GM23338 (cell line): ENCODE measurements at regions not wholly inside any gene's neighbourhood (a gene's known extent, or its start where the extent isn't known, plus 50 kb on each side); places are given as distances from the start of the nearest gene placed in this dataset.

Experiments
- ATAC-seq: fragments of 200-7000 bp; cut with Tn5 transposase; 3 replicates; pipeline ENCODE4 v1.9.1; 2020
- DNase-seq: peaks from one replicate; pipeline ENCODE4 v3.0.0-alpha.2; 2015; ENCODE audit warnings: low spot score
- H2AFZ ChIP-seq: fragments of 200-600 bp; sonication (generic); 2 replicates; pipeline ENCODE4 v1.8.0; 2016; ENCODE audit warnings: antibody characterized with exemption, mild to moderate bottlenecking, moderate library complexity
- H3F3A ChIP-seq: fragments of 200-600 bp; sonication (generic); replicated peaks from 2 replicates; pipeline ENCODE4 v1.8.0; 2017; ENCODE audit warnings: antibody characterized with exemption, mixed run types, low read depth
- H3K27ac ChIP-seq: fragments of 200-600 bp; sonication (generic); 2 replicates; pipeline ENCODE4 v1.6.1; 2016; ENCODE audit warnings: low read depth
- H3K27me3 ChIP-seq: fragments of 200-600 bp; sonication (generic); 2 replicates; pipeline ENCODE4 v1.8.0; 2016; ENCODE audit warnings: mild to moderate bottlenecking, mixed run types, moderate library complexity; ENCODE audit not compliant: insufficient read depth
- H3K36me3 ChIP-seq: fragments of 200-600 bp; sonication (generic); 2 replicates; pipeline ENCODE4 v1.8.0; 2016; ENCODE audit warnings: mild to moderate bottlenecking; ENCODE audit not compliant: insufficient read depth
- H3K4me1 ChIP-seq: fragments of 200-600 bp; sonication (generic); 2 replicates; pipeline ENCODE4 v1.8.0; 2016; ENCODE audit warnings: mild to moderate bottlenecking, moderate library complexity; ENCODE audit not compliant: insufficient read depth
- H3K4me2 ChIP-seq: fragments of 200-600 bp; sonication (generic); 2 replicates; pipeline ENCODE4 v1.7.1; 2017; ENCODE audit warnings: mixed run types
- H3K4me3 ChIP-seq: fragments of 200-600 bp; sonication (generic); 2 replicates; pipeline ENCODE4 v1.6.1; 2016; ENCODE audit warnings: mixed run types
- H3K79me2 ChIP-seq: fragments of 200-600 bp; sonication (generic); replicated peaks from 2 replicates; pipeline ENCODE4 v1.8.0; 2017; ENCODE audit warnings: mild to moderate bottlenecking; ENCODE audit not compliant: insufficient read depth
- H3K9me2 ChIP-seq: fragments of 200-600 bp; sonication (generic); 2 replicates; pipeline ENCODE4 v1.8.0; 2017; ENCODE audit not compliant: insufficient read depth
- H4K20me1 ChIP-seq: fragments of 200-600 bp; sonication (generic); replicated peaks from 2 replicates; pipeline ENCODE4 v1.8.0; 2017; ENCODE audit warnings: mild to moderate bottlenecking; ENCODE audit not compliant: insufficient read depth
- H3K27ac Mint-ChIP-seq: 2 replicates; pipeline ENCODE4 v1.8.0; 2020; ENCODE audit warnings: inconsistent platforms, mild to moderate bottlenecking, moderate library complexity, mixed read lengths
- H3K27me3 Mint-ChIP-seq: 3 replicates; pipeline ENCODE4 v1.8.0; 2022; ENCODE audit warnings: low read depth, mild to moderate bottlenecking, moderate library complexity, mixed read lengths, inconsistent platforms; ENCODE audit not compliant: insufficient read depth, poor library complexity
- H3K36me3 Mint-ChIP-seq: 3 replicates; pipeline ENCODE4 v1.8.0; 2021; ENCODE audit warnings: low read depth, mild to moderate bottlenecking, inconsistent platforms, moderate library complexity, mixed read lengths
- H3K4me1 Mint-ChIP-seq: 3 replicates; pipeline ENCODE4 v1.8.0; 2020; ENCODE audit warnings: mild to moderate bottlenecking, inconsistent platforms, mixed read lengths
- H3K4me3 Mint-ChIP-seq: 3 replicates; pipeline ENCODE4 v1.8.0; 2021; ENCODE audit warnings: moderate library complexity, mild to moderate bottlenecking, inconsistent platforms, mixed read lengths
- H3K9me3 Mint-ChIP-seq: 3 replicates; pipeline ENCODE4 v1.8.0; 2020; ENCODE audit warnings: moderate library complexity, mild to moderate bottlenecking, inconsistent platforms, mixed read lengths
- CTCF ChIP-seq, 2 experiments: fragments of 200-600 bp in 1 of 2; sonication (generic) in 1 of 2; conservative IDR thresholded peaks; 2 replicates each; pipeline versions ENCODE4 v1.5.1 to v1.6.1; 2016 to 2017; ENCODE audit warnings: antibody characterized with exemption in 2 of 2, low read depth in 2 of 2, mild to moderate bottlenecking in 2 of 2, moderate library complexity in 1 of 2
- ETS1 ChIP-seq: IDR thresholded peaks from 2 replicates; pipeline ENCODE4 v1.6.1; 2016; ENCODE audit warnings: antibody characterized with exemption
- EZH2phosphoT487 ChIP-seq: fragments of 200-600 bp; sonication (generic); IDR thresholded peaks from one replicate; pipeline ENCODE4 v1.8.1; 2018; ENCODE audit warnings: antibody characterized with exemption; ENCODE audit not compliant: unreplicated experiment
- STAT1 ChIP-seq: IDR thresholded peaks from one replicate; pipeline ENCODE4 v1.6.1; 2016; ENCODE audit warnings: antibody characterized with exemption; ENCODE audit not compliant: unreplicated experiment
- ZNF462 ChIP-seq: fragments of 250-450 bp; sonication (Bioruptor Pico); IDR thresholded peaks from 2 replicates; pipeline ENCODE4 v1.5.0; 2020; ENCODE audit warnings: mild to moderate bottlenecking, moderate library complexity

GRCh38 chr9:135186248-135187164 lies 99.0 kb downstream of the OLFM1 start:
- Histone ChIP-seq H4K20me1 (no peaks in the 10 kb centered on the region), H3K36me3 (no peaks in the 10 kb centered on the region), H3K27me3 (no peaks in the 10 kb centered on the region), H3K9me2 (no peaks in the 10 kb centered on the region), H3K79me2 (no peaks in the 10 kb centered on the region), H3K27ac (no peak overlapping the region), H2AFZ (no peak overlapping the region), H3K4me3 (no peak overlapping the region), H3K4me2 (no peak overlapping the region), H3F3A (no peaks in the 10 kb centered on the region), H3K4me1 (no peaks in the 10 kb centered on the region)
- DNase-seq (no peak), ATAC-seq (peak; percentile 63)
- Mint-ChIP-seq H3K27me3 (peaks cover 12% of the 10 kb centered on the region), H3K4me1 (peaks cover 10% of the 10 kb centered on the region), H3K4me3 (no peak overlapping the region), H3K27ac (no peak overlapping the region), H3K36me3 (no peaks in the 10 kb centered on the region), H3K9me3 (no peaks in the 10 kb centered on the region)
- TF ChIP-seq EZH2phosphoT487 (no peak), ETS1 (no peak), CTCF (conservative IDR thresholded peaks at IDR 0.05; ENCODE audit: low read depth in 2 of 2) (no peak)

- H3K36me3 ChIP-seq, result no peaks in the 10 kb centered on the region
- H3K9me3 Mint-ChIP-seq, result no peaks in the 10 kb centered on the region
- H3F3A ChIP-seq, result no peaks in the 10 kb centered on the region
- no peak for DNase-seq
- H3K4me1 Mint-ChIP-seq, result peaks cover 10% of the 10 kb centered on the region
- peaks cover 9% of the 10 kb centered on the region for H3K27me3 Mint-ChIP-seq
- H3K4me3 Mint-ChIP-seq, result no peak overlapping the region
- no peak for TF ChIP-seq ZNF462
- TF ChIP-seq STAT1, result no peak
- H3K4me2 ChIP-seq, result no peak overlapping the region
- H3K4me3 ChIP-seq, result no peak overlapping the region
- no peak overlapping the region for H3K27ac ChIP-seq
- H4K20me1 ChIP-seq, result no peaks in the 10 kb centered on the region
- H3K9me2 ChIP-seq, result no peaks in the 10 kb centered on the region
- H3K36me3 Mint-ChIP-seq, result no peaks in the 10 kb centered on the region
- H3K4me1 ChIP-seq, result no peaks in the 10 kb centered on the region
- ATAC-seq, result peak; percentile 38
- H2AFZ ChIP-seq, result no peak overlapping the region
- no peaks in the 10 kb centered on the region for H3K27me3 ChIP-seq
- no peak overlapping the region for H3K27ac Mint-ChIP-seq
- no peaks in the 10 kb centered on the region for H3K79me2 ChIP-seq
Measured at GRCh38 chr9:135187365-135187764, 99.9 kb downstream of the OLFM1 start.
